ENCODE measurements at regions not wholly inside any gene's neighbourhood (a gene's known extent, or its start where the extent isn't known, plus 50 kb on each side); places are given as distances from the start of the nearest gene placed in this dataset.

DNA sequence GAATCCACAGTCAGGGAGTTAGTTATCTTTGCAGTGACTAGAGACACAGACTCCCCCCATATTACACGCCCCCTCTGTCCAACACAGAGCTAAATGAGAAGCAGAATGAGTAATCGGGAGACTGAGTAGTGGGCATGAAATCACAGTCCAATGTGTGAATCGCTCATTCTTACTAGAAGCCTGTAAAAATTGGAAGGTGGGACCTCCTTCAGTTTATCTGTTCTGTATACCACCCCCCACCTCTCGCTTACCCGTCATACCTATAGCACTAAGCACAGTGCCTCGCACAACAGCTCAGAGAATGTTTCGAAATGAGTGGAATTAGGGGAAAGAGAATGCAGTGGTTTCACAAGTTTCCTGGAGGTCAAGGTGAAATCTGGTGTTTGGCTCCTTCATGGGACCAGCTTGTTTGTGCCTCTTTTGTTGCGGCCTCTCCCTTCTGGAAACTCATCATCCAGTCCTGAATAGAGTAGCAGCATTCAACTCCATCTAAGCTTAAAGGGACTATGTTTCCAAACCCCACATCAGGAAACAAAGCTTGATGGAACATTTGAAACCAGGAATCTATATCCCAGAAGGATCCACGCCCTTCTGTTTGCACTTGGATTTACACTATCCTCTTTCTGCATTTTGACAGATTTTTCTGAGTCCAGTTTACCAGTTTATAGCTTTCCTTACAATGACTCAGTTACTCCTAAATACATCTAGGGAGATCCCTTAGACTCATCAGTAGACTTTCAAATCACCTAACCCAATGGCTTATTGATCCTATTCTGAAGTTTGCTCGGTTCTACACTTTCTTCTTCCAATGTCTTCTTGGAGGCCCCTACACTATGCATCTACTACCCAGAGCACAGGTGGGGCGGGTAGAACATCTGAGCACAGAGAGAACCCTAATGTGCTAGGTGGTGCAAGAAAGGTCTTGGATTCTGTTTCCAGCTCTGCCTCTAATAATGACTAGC, 59.2 kb upstream of the PIM1 start:
- no peaks in the 10 kb centered on the region for H3K9me3 ChIP-seq (ENCODE audit: control insufficient read depth, low read length, poor library complexity, severe bottlenecking)
- Mint-ChIP-seq H3K4me1 (peaks cover 3% of the 10 kb centered on the region), H3K27me3 (peaks cover 5% of the 10 kb centered on the region), H3K27ac (no peak overlapping the region), H3K4me3 (no peak overlapping the region), H3K36me3 (ENCODE audit: low read depth) (no peaks in the 10 kb centered on the region)
- DNase-seq (no peak), ATAC-seq (no peak)

DNA sequence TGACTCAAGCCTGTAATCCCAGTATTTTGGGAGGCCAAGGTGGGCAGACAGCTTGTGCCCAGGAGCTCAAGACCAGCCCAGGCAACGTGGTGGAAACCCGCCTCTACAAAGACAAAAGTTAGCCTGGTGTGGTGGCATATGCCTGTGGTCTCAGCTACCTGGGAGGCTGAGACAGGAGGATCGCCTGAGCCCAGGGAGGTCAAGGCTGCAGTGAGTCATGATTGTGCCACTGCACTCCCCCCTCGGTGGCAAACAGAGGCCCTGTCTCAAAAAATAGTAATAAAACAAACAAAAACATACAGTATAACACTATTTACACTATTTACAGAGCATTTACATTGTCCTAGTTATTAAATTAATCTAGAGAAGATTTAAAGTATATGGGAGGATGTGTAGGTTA, 56.0 kb upstream of the PIM1 start:
- Mint-ChIP-seq H3K4me1 (peaks cover 2% of the 10 kb centered on the region), H3K27ac (no peak overlapping the region), H3K27me3 (peaks cover 5% of the 10 kb centered on the region), H3K36me3 (ENCODE audit: low read depth) (no peaks in the 10 kb centered on the region), H3K4me3 (no peak overlapping the region)
- no peaks in the 10 kb centered on the region for H3K9me3 ChIP-seq (ENCODE audit: control insufficient read depth, low read length, poor library complexity, severe bottlenecking)
- DNase-seq (no peak), ATAC-seq (no peak)

DNA sequence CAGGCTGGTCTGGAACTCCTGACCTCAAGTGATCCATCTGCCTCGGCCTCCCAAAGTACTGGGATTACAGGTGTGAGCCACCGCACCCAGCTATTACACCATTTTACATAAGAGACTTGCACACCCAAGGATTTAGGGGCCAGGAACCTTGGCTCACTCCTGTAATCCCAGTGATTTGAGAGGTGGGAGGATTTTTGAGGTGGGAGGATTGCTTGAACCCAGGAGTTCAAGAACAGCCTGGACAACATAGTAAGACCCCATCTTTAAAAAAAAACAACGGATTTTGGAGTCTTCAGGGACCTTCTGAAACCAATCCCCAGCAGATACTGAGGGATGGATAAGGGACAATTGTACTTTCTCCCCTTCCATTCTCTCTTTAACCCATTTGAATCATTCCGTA, 55.3 kb upstream of the PIM1 start:
- H3K4me3 Mint-ChIP-seq = no peak overlapping the region
- ATAC-seq = no peak
- DNase-seq = no peak
- no peaks in the 10 kb centered on the region for H3K36me3 Mint-ChIP-seq (ENCODE audit: low read depth)
- H3K27me3 Mint-ChIP-seq = peaks cover 5% of the 10 kb centered on the region
- H3K27ac Mint-ChIP-seq = no peak overlapping the region
- H3K4me1 Mint-ChIP-seq = peaks cover 7% of the 10 kb centered on the region
- no peaks in the 10 kb centered on the region for H3K9me3 ChIP-seq (ENCODE audit: control insufficient read depth, low read length, poor library complexity, severe bottlenecking)

DNA sequence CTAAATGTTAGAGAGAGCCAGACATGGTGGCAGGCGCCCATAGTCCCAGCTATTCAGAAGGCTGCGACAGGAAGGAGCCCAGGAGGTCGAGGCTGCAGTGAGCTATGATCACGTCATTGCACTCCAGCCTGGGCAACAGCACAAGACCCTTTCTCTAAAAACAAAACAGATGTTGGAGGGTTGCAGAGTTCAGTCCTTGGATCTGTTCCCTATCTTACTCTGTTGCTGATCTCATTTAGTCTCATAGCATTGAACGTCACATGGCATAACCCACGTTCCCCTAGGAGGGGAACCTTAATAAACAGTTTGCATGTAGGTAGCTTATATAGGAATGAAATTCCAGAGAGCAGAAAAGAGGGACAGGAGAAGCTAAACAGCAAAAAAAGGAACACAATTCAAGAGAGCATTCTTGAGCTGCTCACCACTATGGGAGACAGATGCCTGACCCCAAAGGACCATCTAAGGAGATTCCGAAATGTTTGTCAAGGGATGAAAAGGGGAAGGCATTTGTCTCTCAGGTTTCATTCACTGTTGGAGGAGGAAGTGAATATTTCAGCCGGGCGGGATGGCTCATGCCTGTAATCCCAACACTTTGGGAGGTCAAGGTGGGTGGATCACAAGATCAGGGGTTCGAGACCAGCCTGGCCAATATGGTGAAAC, 54.6 kb upstream of the PIM1 start:
- Mint-ChIP-seq H3K36me3 (ENCODE audit: low read depth) (no peaks in the 10 kb centered on the region), H3K4me1 (peaks cover 7% of the 10 kb centered on the region), H3K27ac (no peak overlapping the region), H3K27me3 (peaks cover 4% of the 10 kb centered on the region), H3K4me3 (no peak overlapping the region)
- no peaks in the 10 kb centered on the region for H3K9me3 ChIP-seq (ENCODE audit: control insufficient read depth, low read length, poor library complexity, severe bottlenecking)
- ATAC-seq (no peak), DNase-seq (no peak)

DNA sequence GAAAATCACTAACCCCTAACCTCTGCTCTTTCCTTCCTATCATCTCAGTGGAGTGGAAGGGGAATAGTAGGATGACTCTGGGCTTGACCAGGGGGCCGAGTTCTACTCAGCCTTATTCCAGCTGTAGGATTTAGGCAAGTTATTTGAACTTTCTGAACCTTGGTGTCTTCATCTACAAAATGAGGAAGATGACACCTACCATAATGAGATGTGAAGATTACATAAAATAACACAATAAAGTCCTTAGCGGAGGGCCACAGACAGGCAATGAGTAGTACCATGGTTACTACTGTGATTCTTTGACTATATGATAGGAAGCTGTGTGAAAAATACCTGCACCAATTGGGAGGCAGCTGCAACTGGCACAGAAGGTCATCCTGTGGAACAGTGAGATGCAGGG, 53.6 kb upstream of the PIM1 start:
- ATAC-seq (no peak), DNase-seq (no peak)

DNA sequence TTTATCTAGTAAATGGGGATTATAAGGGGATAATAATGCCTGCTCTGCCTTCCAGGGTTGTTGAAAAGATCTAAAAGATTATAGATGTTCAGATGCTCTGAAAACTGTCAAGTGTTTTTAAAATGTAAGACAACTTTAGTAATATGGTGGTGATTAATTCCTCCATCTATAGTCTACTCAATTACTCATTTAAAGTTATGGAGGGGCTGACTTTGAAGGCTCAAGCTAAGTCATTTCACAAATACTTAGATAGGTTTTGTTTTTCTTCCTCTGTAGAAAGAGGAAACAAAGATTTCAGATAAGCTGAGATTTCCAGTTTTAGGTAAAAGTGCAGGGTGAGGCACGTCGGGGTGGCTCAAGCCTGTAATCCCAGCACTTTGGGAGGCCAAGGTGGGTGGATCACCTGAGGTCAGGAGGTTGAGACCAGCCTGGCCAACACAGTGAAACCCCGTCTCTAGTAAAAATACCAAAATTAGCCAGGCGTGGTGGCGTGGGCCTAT, 50.5 kb upstream of the PIM1 start:
- DNase-seq (no peak), ATAC-seq (no peak)
- Mint-ChIP-seq H3K27ac (no peak overlapping the region), H3K4me1 (peaks cover 9% of the 10 kb centered on the region), H3K36me3 (ENCODE audit: low read depth) (peaks cover 2% of the 10 kb centered on the region), H3K4me3 (no peak overlapping the region), H3K27me3 (peaks cover 9% of the 10 kb centered on the region)
- no peaks in the 10 kb centered on the region for H3K9me3 ChIP-seq (ENCODE audit: control insufficient read depth, low read length, poor library complexity, severe bottlenecking)

More for the DNA sequence above, 53.6 kb upstream of the PIM1 start:
- no peaks in the 10 kb centered on the region for H3K9me3 ChIP-seq (ENCODE audit: control insufficient read depth, low read length, poor library complexity, severe bottlenecking)
- Mint-ChIP-seq H3K4me3 (no peak overlapping the region), H3K36me3 (ENCODE audit: low read depth) (no peaks in the 10 kb centered on the region), H3K4me1 (peaks cover 7% of the 10 kb centered on the region), H3K27me3 (no peaks in the 10 kb centered on the region), H3K27ac (no peak overlapping the region)
